ENCODE measurements at regions not wholly inside any gene's neighbourhood (a gene's known extent, or its start where the extent isn't known, plus 50 kb on each side); places are given as distances from the start of the nearest gene placed in this dataset.

- TF ChIP-seq CTCF (IDR thresholded peaks at IDR 0.05) = no peak
- TF ChIP-seq POLR2A (IDR thresholded peaks at IDR 0.05) = no peak
These were observed 555.4 kb upstream of the EEF2KMT start for GRCh38 chr16:5653041-5653440.

Data from uterus (tissue), 2 donors.